Gastroesophageal sphincter (tissue), 3 donors: ENCODE measurements at regions not wholly inside any gene's neighbourhood (a gene's known extent, or its start where the extent isn't known, plus 50 kb on each side); places are given as distances from the start of the nearest gene placed in this dataset.

Source experiments
- CTCF ChIP-seq, 4 experiments: fragments of 200-600 bp in 2 of 4; fragments of 450-650 bp in 2 of 4; sonication (generic) in 1 of 4; IDR thresholded peaks; one replicate each; pipeline ENCODE4 v1.5.1; 2017 to 2019; ENCODE audit warnings: antibody characterized with exemption in 4 of 4, mild to moderate bottlenecking in 2 of 4, moderate library complexity in 2 of 4
- POLR2AphosphoS5 ChIP-seq: sonication (generic); formaldehyde crosslinking; IDR thresholded peaks from one replicate; pipeline ENCODE4 v1.6.1; 2017; ENCODE audit warnings: antibody characterized with exemption

- no peak for TF ChIP-seq POLR2AphosphoS5
- TF ChIP-seq CTCF (IDR thresholded peaks at IDR 0.05), result no peak
These were observed 1230.3 kb upstream of the AGA start for GRCh38 chr4:178672512-178672911.
